ENCODE measurements at regions not wholly inside any gene's neighbourhood (a gene's known extent, or its start where the extent isn't known, plus 50 kb on each side); places are given as distances from the start of the nearest gene placed in this dataset.
A peak's percentile ranks its signal among the peaks of the same experiment; 100 is the strongest.

DNA sequence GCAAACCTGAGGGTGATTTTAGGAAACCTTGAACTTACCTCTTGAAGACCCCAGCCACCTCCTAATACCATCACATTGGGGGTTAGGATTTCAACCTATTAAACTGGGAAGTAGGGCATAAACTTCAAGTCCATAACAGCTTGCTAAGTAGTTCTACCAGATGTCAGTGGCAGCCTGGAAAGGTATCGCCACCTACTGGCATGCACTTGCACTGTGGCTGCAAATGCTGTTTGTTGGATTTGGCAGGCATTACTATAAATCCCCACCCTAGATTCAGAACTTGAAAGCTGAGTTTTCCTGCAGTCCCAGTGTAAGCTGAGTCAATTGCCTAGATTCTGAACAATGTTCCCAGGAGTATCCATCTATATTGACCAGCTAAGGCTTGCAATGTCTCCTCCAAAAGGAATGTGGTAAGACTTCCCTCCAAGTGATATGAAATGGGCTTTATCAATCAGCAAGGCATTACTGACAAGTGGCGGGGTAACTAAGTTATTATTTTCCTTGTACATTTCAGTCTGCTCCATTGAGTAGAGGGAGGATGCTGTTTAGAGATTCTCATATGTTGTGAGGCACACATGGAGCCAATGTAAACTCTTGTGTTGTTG is 474.5 kb downstream of the PTPRC start:
- H3K4me3 ChIP-seq (ENCODE audit: low read depth, low read length), result no peak overlapping the region
- H3K36me3 ChIP-seq, result no peaks in the 10 kb centered on the region
- DNase-seq, result peak; percentile 93
- H3K9me3 ChIP-seq (ENCODE audit: severe bottlenecking), result peaks cover 8% of the 10 kb centered on the region
- TF ChIP-seq, protein P1, sequence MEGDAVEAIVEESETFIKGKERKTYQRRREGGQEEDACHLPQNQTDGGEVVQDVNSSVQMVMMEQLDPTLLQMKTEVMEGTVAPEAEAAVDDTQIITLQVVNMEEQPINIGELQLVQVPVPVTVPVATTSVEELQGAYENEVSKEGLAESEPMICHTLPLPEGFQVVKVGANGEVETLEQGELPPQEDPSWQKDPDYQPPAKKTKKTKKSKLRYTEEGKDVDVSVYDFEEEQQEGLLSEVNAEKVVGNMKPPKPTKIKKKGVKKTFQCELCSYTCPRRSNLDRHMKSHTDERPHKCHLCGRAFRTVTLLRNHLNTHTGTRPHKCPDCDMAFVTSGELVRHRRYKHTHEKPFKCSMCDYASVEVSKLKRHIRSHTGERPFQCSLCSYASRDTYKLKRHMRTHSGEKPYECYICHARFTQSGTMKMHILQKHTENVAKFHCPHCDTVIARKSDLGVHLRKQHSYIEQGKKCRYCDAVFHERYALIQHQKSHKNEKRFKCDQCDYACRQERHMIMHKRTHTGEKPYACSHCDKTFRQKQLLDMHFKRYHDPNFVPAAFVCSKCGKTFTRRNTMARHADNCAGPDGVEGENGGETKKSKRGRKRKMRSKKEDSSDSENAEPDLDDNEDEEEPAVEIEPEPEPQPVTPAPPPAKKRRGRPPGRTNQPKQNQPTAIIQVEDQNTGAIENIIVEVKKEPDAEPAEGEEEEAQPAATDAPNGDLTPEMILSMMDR (IDR thresholded peaks at IDR 0.05; ENCODE audit: low read depth, low read length), result peak; percentile 99
- no peak overlapping the region for H3K27ac ChIP-seq
- no peaks in the 10 kb centered on the region for H3K27me3 ChIP-seq (ENCODE audit: insufficient read depth, low read depth, severe bottlenecking)

DNA sequence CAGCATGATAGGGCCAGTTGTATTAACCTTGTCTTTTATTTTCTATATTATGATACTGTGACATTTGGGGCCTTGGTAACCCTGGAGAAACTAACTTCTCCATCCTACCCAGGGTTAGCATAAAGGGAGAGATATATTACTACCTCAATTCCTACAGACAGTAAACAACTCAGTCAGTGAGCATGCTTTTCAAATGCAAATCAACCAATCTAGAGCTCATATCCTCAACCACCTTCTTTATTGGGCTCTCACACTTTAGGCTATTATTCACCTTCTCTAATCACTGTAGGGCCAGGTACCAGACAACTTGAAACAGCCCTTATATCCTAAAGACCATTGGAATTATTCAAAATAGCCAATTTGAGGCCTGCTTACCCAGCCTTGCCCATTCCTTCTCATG is 477.6 kb downstream of the PTPRC start:
- no peak overlapping the region for H3K4me3 ChIP-seq (ENCODE audit: low read depth, low read length)
- DNase-seq, result no peak
- H3K27ac ChIP-seq, result no peak overlapping the region
- H3K27me3 ChIP-seq (ENCODE audit: insufficient read depth, low read depth, severe bottlenecking), result no peaks in the 10 kb centered on the region
- H3K9me3 ChIP-seq (ENCODE audit: severe bottlenecking), result peaks cover 8% of the 10 kb centered on the region
- TF ChIP-seq, protein P1 (IDR thresholded peaks at IDR 0.05; ENCODE audit: low read depth, low read length), result no peak
- H3K36me3 ChIP-seq, result no peaks in the 10 kb centered on the region

DNA sequence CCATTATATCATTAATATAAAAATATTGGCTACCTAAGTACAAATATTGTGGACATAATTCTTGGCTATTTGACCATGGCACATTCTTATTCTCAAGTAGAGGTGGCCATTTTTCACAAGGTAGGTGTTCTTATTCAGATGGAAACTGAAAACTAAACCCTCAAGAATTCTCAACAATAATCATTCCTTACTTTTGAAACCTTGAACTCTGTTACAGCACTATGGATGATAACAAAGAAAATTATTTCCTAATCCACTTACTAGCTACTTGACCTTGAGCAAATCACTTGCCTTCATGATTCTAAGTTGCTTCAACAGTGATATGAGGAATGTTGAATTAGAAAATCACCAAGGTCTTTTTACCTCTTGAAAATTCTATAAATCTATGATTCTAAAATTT is 482.2 kb downstream of the PTPRC start:
- no peaks in the 10 kb centered on the region for H3K36me3 ChIP-seq
- no peak overlapping the region for H3K4me3 ChIP-seq (ENCODE audit: low read depth, low read length)
- H3K27me3 ChIP-seq (ENCODE audit: insufficient read depth, low read depth, severe bottlenecking), result no peaks in the 10 kb centered on the region
- TF ChIP-seq, protein P1 (IDR thresholded peaks at IDR 0.05; ENCODE audit: low read depth, low read length), result no peak
- no peaks in the 10 kb centered on the region for H3K9me3 ChIP-seq (ENCODE audit: severe bottlenecking)
- DNase-seq, result no peak
- H3K27ac ChIP-seq, result no peak overlapping the region

DNA sequence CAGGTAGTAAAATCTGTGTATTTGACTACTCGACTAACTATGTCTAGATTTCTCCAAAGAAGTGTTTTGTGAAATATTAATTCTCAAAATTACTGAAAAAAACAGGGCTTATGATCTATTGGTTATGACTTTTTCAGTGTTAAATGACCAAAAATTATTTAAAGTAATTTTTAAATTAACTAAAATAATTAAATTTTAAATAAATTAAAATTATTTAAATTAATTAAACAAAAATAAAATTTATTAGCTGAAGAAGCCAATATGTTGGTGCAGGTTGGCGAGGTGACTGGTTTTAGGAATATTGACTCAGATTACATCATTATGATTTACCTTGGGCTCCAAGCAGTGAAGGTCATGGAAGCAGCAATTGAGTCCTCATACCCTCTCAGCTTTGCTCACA is 483.2 kb downstream of the PTPRC start:
- Histone ChIP-seq H3K9me3 (ENCODE audit: severe bottlenecking) (no peaks in the 10 kb centered on the region), H3K36me3 (no peaks in the 10 kb centered on the region), H3K27ac (no peak overlapping the region), H3K4me3 (ENCODE audit: low read depth, low read length) (no peak overlapping the region), H3K27me3 (ENCODE audit: insufficient read depth, low read depth, severe bottlenecking) (no peaks in the 10 kb centered on the region)
- no peak for DNase-seq
- TF ChIP-seq, protein P1 (IDR thresholded peaks at IDR 0.05; ENCODE audit: low read depth, low read length), result no peak

DNA sequence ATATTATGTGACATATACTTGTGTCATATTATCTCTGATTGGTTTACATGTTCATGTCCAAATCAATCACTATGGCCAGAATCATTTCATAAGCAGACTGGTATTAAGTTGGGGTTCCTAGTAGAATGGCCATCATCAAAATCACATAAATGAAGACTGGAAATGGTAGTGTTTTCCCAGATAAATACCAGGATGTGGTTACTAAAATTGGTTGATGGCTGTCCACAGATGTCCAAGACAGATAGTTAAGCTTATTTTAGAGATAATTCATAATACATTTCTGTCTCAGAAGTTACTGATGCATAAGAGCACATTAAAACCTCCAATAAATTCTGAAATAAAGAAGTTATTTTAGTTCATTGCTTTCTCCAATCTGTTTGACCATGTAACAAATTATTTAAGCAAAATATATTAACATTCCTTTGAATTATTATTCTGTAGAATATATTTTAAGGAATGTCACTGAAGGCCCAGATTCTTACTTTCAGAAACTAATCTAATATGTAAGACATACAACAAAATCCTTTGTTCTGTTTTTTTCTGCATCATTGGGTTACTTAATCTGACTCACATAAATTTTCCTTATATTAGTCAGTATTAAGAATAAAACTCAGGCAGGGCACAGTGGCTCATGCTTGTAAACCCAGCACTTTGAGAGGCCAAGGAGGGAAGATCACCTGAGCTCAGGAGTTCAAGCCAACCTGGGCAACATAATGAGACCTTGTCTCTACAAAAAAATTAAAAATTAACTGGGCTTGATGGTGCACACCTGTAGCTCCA is 483.9 kb downstream of the PTPRC start:
- TF ChIP-seq, protein P1 (IDR thresholded peaks at IDR 0.05; ENCODE audit: low read depth, low read length), result no peak
- DNase-seq, result no peak
- no peaks in the 10 kb centered on the region for H3K9me3 ChIP-seq (ENCODE audit: severe bottlenecking)
- no peaks in the 10 kb centered on the region for H3K27me3 ChIP-seq (ENCODE audit: insufficient read depth, low read depth, severe bottlenecking)
- H3K36me3 ChIP-seq, result no peaks in the 10 kb centered on the region
- H3K4me3 ChIP-seq (ENCODE audit: low read depth, low read length), result no peak overlapping the region
- H3K27ac ChIP-seq, result no peak overlapping the region
